ENCODE measurements at regions not wholly inside any gene's neighbourhood (a gene's known extent, or its start where the extent isn't known, plus 50 kb on each side); places are given as distances from the start of the nearest gene placed in this dataset.

DNA sequence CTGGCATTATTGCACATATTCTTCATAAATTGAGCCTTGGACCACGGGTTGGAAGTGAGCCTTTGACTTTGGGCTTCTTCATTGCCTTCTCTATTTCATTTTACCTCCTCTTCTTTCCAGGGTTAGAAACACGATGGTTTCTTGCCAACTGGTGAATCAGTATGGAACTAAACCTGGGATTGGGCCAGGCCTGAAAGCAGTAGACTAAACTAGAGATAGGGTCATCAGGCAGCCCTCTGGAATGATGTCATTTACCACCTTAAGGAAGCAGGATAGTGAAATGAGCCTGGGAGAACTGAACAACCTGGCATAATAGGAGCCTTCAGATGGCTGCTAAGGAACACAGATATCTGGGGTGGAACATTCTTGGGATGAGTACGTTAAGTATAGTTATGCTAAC is 67.5 kb upstream of the ATP8A1 start:
- TF ChIP-seq, protein P1, sequence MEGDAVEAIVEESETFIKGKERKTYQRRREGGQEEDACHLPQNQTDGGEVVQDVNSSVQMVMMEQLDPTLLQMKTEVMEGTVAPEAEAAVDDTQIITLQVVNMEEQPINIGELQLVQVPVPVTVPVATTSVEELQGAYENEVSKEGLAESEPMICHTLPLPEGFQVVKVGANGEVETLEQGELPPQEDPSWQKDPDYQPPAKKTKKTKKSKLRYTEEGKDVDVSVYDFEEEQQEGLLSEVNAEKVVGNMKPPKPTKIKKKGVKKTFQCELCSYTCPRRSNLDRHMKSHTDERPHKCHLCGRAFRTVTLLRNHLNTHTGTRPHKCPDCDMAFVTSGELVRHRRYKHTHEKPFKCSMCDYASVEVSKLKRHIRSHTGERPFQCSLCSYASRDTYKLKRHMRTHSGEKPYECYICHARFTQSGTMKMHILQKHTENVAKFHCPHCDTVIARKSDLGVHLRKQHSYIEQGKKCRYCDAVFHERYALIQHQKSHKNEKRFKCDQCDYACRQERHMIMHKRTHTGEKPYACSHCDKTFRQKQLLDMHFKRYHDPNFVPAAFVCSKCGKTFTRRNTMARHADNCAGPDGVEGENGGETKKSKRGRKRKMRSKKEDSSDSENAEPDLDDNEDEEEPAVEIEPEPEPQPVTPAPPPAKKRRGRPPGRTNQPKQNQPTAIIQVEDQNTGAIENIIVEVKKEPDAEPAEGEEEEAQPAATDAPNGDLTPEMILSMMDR (IDR thresholded peaks at IDR 0.05) = no peak
- no peak for TF ChIP-seq POLR2AphosphoS5 (IDR thresholded peaks at IDR 0.05; ENCODE audit: low read depth, low read length)
- TF ChIP-seq, protein P2, sequence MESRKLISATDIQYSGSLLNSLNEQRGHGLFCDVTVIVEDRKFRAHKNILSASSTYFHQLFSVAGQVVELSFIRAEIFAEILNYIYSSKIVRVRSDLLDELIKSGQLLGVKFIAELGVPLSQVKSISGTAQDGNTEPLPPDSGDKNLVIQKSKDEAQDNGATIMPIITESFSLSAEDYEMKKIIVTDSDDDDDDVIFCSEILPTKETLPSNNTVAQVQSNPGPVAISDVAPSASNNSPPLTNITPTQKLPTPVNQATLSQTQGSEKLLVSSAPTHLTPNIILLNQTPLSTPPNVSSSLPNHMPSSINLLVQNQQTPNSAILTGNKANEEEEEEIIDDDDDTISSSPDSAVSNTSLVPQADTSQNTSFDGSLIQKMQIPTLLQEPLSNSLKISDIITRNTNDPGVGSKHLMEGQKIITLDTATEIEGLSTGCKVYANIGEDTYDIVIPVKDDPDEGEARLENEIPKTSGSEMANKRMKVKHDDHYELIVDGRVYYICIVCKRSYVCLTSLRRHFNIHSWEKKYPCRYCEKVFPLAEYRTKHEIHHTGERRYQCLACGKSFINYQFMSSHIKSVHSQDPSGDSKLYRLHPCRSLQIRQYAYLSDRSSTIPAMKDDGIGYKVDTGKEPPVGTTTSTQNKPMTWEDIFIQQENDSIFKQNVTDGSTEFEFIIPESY (IDR thresholded peaks at IDR 0.05; ENCODE audit: borderline replicate concordance, low read depth) = no peak
- TF ChIP-seq, protein P3, sequence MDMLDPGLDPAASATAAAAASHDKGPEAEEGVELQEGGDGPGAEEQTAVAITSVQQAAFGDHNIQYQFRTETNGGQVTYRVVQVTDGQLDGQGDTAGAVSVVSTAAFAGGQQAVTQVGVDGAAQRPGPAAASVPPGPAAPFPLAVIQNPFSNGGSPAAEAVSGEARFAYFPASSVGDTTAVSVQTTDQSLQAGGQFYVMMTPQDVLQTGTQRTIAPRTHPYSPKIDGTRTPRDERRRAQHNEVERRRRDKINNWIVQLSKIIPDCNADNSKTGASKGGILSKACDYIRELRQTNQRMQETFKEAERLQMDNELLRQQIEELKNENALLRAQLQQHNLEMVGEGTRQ (IDR thresholded peaks at IDR 0.05; ENCODE audit: borderline replicate concordance, low read depth, low read length) = no peak
- no peak for TF ChIP-seq ELF1 (IDR thresholded peaks at IDR 0.05)
- TF ChIP-seq, protein P4, sequence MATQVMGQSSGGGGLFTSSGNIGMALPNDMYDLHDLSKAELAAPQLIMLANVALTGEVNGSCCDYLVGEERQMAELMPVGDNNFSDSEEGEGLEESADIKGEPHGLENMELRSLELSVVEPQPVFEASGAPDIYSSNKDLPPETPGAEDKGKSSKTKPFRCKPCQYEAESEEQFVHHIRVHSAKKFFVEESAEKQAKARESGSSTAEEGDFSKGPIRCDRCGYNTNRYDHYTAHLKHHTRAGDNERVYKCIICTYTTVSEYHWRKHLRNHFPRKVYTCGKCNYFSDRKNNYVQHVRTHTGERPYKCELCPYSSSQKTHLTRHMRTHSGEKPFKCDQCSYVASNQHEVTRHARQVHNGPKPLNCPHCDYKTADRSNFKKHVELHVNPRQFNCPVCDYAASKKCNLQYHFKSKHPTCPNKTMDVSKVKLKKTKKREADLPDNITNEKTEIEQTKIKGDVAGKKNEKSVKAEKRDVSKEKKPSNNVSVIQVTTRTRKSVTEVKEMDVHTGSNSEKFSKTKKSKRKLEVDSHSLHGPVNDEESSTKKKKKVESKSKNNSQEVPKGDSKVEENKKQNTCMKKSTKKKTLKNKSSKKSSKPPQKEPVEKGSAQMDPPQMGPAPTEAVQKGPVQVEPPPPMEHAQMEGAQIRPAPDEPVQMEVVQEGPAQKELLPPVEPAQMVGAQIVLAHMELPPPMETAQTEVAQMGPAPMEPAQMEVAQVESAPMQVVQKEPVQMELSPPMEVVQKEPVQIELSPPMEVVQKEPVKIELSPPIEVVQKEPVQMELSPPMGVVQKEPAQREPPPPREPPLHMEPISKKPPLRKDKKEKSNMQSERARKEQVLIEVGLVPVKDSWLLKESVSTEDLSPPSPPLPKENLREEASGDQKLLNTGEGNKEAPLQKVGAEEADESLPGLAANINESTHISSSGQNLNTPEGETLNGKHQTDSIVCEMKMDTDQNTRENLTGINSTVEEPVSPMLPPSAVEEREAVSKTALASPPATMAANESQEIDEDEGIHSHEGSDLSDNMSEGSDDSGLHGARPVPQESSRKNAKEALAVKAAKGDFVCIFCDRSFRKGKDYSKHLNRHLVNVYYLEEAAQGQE (IDR thresholded peaks at IDR 0.05; ENCODE audit: low read depth, low read length) = no peak
- TF ChIP-seq RAD21 (IDR thresholded peaks at IDR 0.05; ENCODE audit: low read length) = no peak
- TF ChIP-seq RXRA (IDR thresholded peaks at IDR 0.05; ENCODE audit: borderline replicate concordance, low read depth) = no peak
- no peak for TF ChIP-seq TEAD4 (IDR thresholded peaks at IDR 0.05; ENCODE audit: borderline replicate concordance, insufficient read depth)
- no peak for TF ChIP-seq CHD2 (IDR thresholded peaks at IDR 0.05; ENCODE audit: low read length, partially characterized antibody)
